ENCODE measurements at regions not wholly inside any gene's neighbourhood (a gene's known extent, or its start where the extent isn't known, plus 50 kb on each side); places are given as distances from the start of the nearest gene placed in this dataset.

DNA sequence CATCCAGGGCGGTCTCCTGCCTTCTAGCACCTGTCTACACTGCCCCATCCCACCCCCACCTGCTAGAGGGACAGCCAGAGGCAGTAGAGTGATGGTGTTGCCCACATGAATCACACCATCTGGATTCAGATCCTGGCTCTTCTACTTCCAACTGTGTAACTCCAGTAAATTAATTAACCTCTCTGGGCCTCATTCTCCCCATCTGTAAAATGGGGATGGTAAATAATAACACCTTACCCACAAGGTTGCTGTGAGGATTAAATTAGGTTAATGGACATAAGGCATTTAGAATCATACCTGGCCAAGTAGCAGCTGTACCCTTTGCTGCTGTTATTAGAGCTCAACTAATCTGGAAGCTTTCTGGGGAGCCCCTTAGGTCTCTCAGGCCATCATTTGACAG is 149.6 kb upstream of the BCOR start:
- no peak overlapping the region for H3K27ac ChIP-seq (replicated peaks in 1 of 4)
- H3K4me3 ChIP-seq, result no peak overlapping the region
- no peaks in the 10 kb centered on the region for H3K9me3 ChIP-seq
- H3K27me3 ChIP-seq, result no peaks in the 10 kb centered on the region
- intact Hi-C loops (cut with DNase I), result no loop called here
- WGBS, result 89% methylated on average over 1 of the region's 1 CpG
- DNase-seq (ENCODE audit: extremely low spot score), result no peak
- TF ChIP-seq POLR2A (IDR thresholded peaks at IDR 0.05; ENCODE audit: low read depth) (no peak), POLR2AphosphoS5 (IDR thresholded peaks at IDR 0.05) (no peak), EP300 (IDR thresholded peaks at IDR 0.05) (no peak)
- TF ChIP-seq, protein P1, sequence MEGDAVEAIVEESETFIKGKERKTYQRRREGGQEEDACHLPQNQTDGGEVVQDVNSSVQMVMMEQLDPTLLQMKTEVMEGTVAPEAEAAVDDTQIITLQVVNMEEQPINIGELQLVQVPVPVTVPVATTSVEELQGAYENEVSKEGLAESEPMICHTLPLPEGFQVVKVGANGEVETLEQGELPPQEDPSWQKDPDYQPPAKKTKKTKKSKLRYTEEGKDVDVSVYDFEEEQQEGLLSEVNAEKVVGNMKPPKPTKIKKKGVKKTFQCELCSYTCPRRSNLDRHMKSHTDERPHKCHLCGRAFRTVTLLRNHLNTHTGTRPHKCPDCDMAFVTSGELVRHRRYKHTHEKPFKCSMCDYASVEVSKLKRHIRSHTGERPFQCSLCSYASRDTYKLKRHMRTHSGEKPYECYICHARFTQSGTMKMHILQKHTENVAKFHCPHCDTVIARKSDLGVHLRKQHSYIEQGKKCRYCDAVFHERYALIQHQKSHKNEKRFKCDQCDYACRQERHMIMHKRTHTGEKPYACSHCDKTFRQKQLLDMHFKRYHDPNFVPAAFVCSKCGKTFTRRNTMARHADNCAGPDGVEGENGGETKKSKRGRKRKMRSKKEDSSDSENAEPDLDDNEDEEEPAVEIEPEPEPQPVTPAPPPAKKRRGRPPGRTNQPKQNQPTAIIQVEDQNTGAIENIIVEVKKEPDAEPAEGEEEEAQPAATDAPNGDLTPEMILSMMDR (IDR thresholded peaks at IDR 0.05), result no peak
- H3K36me3 ChIP-seq, result no peaks in the 10 kb centered on the region
- H3K4me1 ChIP-seq, result peaks cover 0 to 10% (median 0%) of the 10 kb centered on the region in 4 donors

DNA sequence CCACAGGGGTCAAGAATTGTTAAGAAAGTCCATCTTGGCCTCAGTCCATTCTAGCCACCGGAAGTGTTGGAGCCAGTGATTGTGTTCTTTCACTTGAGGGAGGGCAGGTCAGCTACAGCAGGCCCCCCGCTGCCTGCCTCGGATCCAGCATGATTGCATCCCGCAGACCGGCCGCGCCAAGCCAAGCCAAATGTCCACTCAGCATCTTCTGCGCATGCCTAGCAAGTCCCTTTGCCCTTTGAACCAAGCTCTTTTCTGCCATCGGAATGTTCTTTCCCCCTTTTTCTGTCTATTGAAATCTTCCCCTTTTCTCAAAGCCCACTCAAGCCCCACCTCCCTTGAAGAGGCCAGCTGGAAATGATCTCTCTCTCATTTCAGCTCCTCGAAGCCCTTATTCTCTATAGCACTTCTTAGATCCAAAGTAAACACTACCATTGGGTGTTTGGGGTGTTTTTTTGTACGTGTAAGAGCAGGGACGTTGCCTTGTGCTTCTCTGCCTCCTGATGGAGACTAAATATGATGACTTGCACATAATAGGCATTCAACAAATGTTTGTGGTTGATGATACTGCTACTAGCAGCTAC is 147.8 kb upstream of the BCOR start:
- intact Hi-C loops (cut with DNase I), result no loop called here

DNA sequence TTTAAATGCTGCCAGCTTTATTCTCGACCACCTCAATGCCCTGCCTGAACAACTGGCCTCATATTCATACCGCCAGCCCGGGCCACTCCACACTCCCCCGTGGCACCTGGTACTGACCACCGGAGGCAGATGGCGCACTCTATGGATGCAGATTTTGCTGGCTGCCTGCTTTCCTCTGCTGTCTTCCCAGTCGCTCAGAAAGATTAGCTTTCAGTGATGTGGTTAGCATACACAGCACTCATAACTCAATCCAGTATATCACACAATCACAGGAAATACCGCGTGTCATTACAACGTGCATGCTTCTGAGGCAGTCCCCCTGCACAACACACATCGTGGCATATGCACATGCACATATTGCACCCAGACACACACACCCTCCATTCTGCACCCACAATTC is 147.2 kb upstream of the BCOR start:
- TF ChIP-seq, protein P1 (IDR thresholded peaks at IDR 0.05), result no peak
- TF ChIP-seq POLR2A (IDR thresholded peaks at IDR 0.05; ENCODE audit: low read depth) (no peak), POLR2AphosphoS5 (IDR thresholded peaks at IDR 0.05) (no peak), EP300 (IDR thresholded peaks at IDR 0.05) (no peak)
- H3K27ac ChIP-seq (replicated peaks in 1 of 4), result no peak overlapping the region
- intact Hi-C loops (cut with DNase I), result no loop called here
- DNase-seq (ENCODE audit: extremely low spot score), result no peak
- no peaks in the 10 kb centered on the region for H3K27me3 ChIP-seq
- no peaks in the 10 kb centered on the region for H3K9me3 ChIP-seq
- peaks cover 0 to 10% (median 0%) of the 10 kb centered on the region in 4 donors for H3K4me1 ChIP-seq
- H3K4me3 ChIP-seq, result no peak overlapping the region
- H3K36me3 ChIP-seq, result no peaks in the 10 kb centered on the region
- WGBS, result 52% methylated on average over 11 of the region's 11 CpGs

More for the DNA sequence above, 147.8 kb upstream of the BCOR start:
- Histone ChIP-seq H3K36me3 (no peaks in the 10 kb centered on the region), H3K4me1 (peaks cover 0 to 10% (median 0%) of the 10 kb centered on the region in 4 donors), H3K27me3 (no peaks in the 10 kb centered on the region), H3K27ac (replicated peaks in 1 of 4) (no peak overlapping the region), H3K4me3 (peak overlapping the region in 1 of 4 donors; percentile 16), H3K9me3 (no peaks in the 10 kb centered on the region)
- TF ChIP-seq, protein P1 (IDR thresholded peaks at IDR 0.05), result no peak
- TF ChIP-seq POLR2A (IDR thresholded peaks at IDR 0.05; ENCODE audit: low read depth) (no peak), EP300 (IDR thresholded peaks at IDR 0.05) (no peak), POLR2AphosphoS5 (IDR thresholded peaks at IDR 0.05) (no peak)
- DNase-seq (ENCODE audit: extremely low spot score), result no peak
- WGBS, result 61% methylated on average over 12 of the region's 12 CpGs

DNA sequence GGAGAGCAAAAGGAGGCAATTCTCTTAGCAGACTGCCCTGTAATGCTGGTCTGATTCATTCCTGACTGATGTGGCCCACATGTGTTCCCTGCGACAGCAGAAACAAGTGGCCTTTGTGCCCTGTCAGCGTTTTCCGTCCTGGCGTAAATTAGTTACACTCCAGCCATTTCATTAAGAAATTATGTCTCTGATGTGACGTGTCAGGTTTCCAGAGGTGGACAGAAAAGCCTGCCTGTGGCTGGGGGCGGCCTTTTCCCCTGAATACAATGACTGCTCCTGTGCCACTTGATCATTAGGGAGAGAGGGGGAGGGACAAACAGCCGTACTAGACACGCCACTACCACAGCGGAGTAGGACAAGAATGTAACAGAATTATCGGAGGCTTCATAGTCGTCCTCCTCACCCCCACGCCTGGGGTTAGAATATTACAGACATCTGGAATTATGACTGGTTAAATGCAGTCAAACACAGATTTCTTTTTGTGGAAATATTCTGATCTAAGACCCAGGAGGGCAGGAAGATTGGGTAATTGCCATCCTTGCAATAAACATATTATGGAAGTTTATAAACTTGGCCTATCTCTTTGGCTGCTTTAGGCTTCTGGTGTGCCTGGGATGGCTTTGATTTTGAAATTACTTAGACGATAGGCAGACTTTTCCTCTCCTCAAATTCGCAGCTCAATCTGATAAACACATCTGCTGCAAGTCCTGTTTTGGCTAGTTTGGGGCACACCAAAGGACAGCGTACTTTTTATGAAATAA is 146.2 kb upstream of the BCOR start:
- peaks cover 0 to 10% (median 0%) of the 10 kb centered on the region in 4 donors for H3K4me1 ChIP-seq
- 76% methylated on average over 15 of the region's 15 CpGs for WGBS
- no peak overlapping the region for H3K27ac ChIP-seq (replicated peaks in 1 of 4)
- H3K4me3 ChIP-seq, result no peak overlapping the region
- intact Hi-C loops (cut with DNase I), result no loop called here
- H3K27me3 ChIP-seq, result no peaks in the 10 kb centered on the region
- no peaks in the 10 kb centered on the region for H3K9me3 ChIP-seq
- no peak for DNase-seq (ENCODE audit: extremely low spot score)
- no peaks in the 10 kb centered on the region for H3K36me3 ChIP-seq
- no peak for TF ChIP-seq POLR2AphosphoS5 (IDR thresholded peaks at IDR 0.05)
- no peak for TF ChIP-seq EP300 (IDR thresholded peaks at IDR 0.05)
- no peak for TF ChIP-seq POLR2A (IDR thresholded peaks at IDR 0.05; ENCODE audit: low read depth)
- TF ChIP-seq, protein P1 (IDR thresholded peaks at IDR 0.05), result no peak

Data from esophagus muscularis mucosa (tissue), 4 donors.